IMR-90 (cell line): ENCODE measurements at regions not wholly inside any gene's neighbourhood (a gene's known extent, or its start where the extent isn't known, plus 50 kb on each side); places are given as distances from the start of the nearest gene placed in this dataset.

Experiments used
- ATAC-seq: fragments of 200-7000 bp; cut with Tn5 transposase; 2 replicates; pipeline ENCODE4 v1.9.1; 2020; ENCODE audit warnings: low read depth, mild to moderate bottlenecking, moderate library complexity
- BruUV-seq: library from RNA; stranded (reverse); fragments of 400-500 nt; replicated peaks from 2 replicates; lab custom pipeline; 2021; lab: Mats Ljungman, UMichigan
- CTCF ChIA-PET: fragments of 300-600 bp; formaldehyde crosslinking; extraction: SDS; loops from one replicate; lab custom pipeline; 2021; ENCODE audit warnings: antibody characterized with exemption; lab: Yijun Ruan, JAX
- POLR2A ChIA-PET: fragments of 300-600 bp; sonication (Branson Sonifier 250); formaldehyde crosslinking; loops from one replicate; lab custom pipeline; 2022; ENCODE audit warnings: antibody characterized with exemption; ENCODE audit not compliant: unreplicated experiment; lab: Charles Lee
- DNase-seq: peaks from one replicate; pipeline ENCODE4 v3.0.0; 2013
- H2AFZ ChIP-seq: replicated peaks from 2 replicates; pipeline ENCODE3; 2013; ENCODE audit warnings: low read length, mild to moderate bottlenecking; ENCODE audit not compliant: poor library complexity
- H2AK5ac ChIP-seq: 2 replicates; pipeline ENCODE4 v1.6.1; 2013; ENCODE audit warnings: low read depth, low read length, inconsistent platforms
- H2AK9ac ChIP-seq: replicated peaks from 2 replicates; pipeline ENCODE3; 2013; ENCODE audit warnings: mild to moderate bottlenecking, low read depth, low read length, moderate library complexity; ENCODE audit not compliant: poor library complexity
- H2BK120ac ChIP-seq: 2 replicates; pipeline ENCODE4 v1.6.1; 2013; ENCODE audit warnings: low read depth, low read length, inconsistent platforms
- H2BK15ac ChIP-seq: 3 replicates; pipeline ENCODE4 v1.6.1; 2013; ENCODE audit warnings: low read depth, low read length, inconsistent platforms
- H2BK20ac ChIP-seq: 2 replicates; pipeline ENCODE4 v1.6.1; 2013; ENCODE audit warnings: low read depth, mild to moderate bottlenecking, inconsistent platforms, low read length, moderate library complexity
- H2BK5ac ChIP-seq: 2 replicates; pipeline ENCODE4 v1.6.1; 2013; ENCODE audit warnings: mild to moderate bottlenecking, low read depth, low read length, inconsistent platforms; ENCODE audit not compliant: poor library complexity, severe bottlenecking
- H3K14ac ChIP-seq: replicated peaks from 2 replicates; pipeline ENCODE4 v1.6.1; 2013; ENCODE audit warnings: low read depth, low read length, inconsistent platforms
- H3K18ac ChIP-seq: 2 replicates; pipeline ENCODE4 v1.6.1; 2013; ENCODE audit warnings: low read depth, low read length, control low read depth
- H3K23ac ChIP-seq: 2 replicates; pipeline ENCODE4 v1.6.1; 2013; ENCODE audit warnings: low read depth, low read length, inconsistent platforms
- H3K27ac ChIP-seq: 2 replicates; pipeline ENCODE4 v1.5.1; 2013; ENCODE audit warnings: mild to moderate bottlenecking, control low read depth, low read length; ENCODE audit not compliant: insufficient read depth
- H3K27me3 ChIP-seq: 2 replicates; pipeline ENCODE4 v1.6.1; 2013; ENCODE audit warnings: low read length; ENCODE audit not compliant: control insufficient read depth, insufficient read depth
- H3K36me3 ChIP-seq: 2 replicates; pipeline ENCODE4 v1.6.1; 2013; ENCODE audit warnings: low read length, mixed read lengths; ENCODE audit not compliant: control insufficient read depth, insufficient read depth
- H3K4ac ChIP-seq: 2 replicates; pipeline ENCODE4 v1.6.1; 2013; ENCODE audit warnings: low read depth, low read length, inconsistent platforms
- H3K4me1 ChIP-seq: 2 replicates; pipeline ENCODE4 v1.6.1; 2013; ENCODE audit warnings: low read length, mixed read lengths; ENCODE audit not compliant: control insufficient read depth, insufficient read depth
- H3K4me2 ChIP-seq: 2 replicates; pipeline ENCODE4 v1.6.1; 2013; ENCODE audit warnings: low read depth, mild to moderate bottlenecking, control low read depth, low read length, moderate library complexity
- H3K4me3 ChIP-seq: 2 replicates; pipeline ENCODE4 v1.5.1; 2013; ENCODE audit warnings: low read depth, mild to moderate bottlenecking, control low read depth, low read length, moderate library complexity; ENCODE audit not compliant: insufficient read depth
- H3K56ac ChIP-seq: 2 replicates; pipeline ENCODE4 v1.6.1; 2013; ENCODE audit warnings: low read length, inconsistent platforms; ENCODE audit not compliant: insufficient read depth; ENCODE audit errors: extremely low read depth
- H3K79me1 ChIP-seq, 2 experiments: 2 replicates each; pipeline ENCODE4 v1.6.1; 2013; ENCODE audit warnings: low read length in 2 of 2, inconsistent platforms in 1 of 2, low read depth in 1 of 2
- H3K9ac ChIP-seq: 2 replicates; pipeline ENCODE4 v1.6.1; 2013; ENCODE audit warnings: low read depth, low read length, control low read depth
- H3K9me1 ChIP-seq: 2 replicates; pipeline ENCODE4 v1.6.1; 2013; ENCODE audit warnings: low read length, inconsistent platforms; ENCODE audit not compliant: insufficient read depth
- H3K9me3 ChIP-seq: 2 replicates; pipeline ENCODE4 v1.6.1; 2013; ENCODE audit warnings: low read length; ENCODE audit not compliant: control insufficient read depth, insufficient read depth
- H4K20me1 ChIP-seq: 2 replicates; pipeline ENCODE4 v1.6.1; 2013; ENCODE audit warnings: low read length, inconsistent platforms; ENCODE audit not compliant: insufficient read depth
- H4K5ac ChIP-seq: 2 replicates; pipeline ENCODE4 v1.6.1; 2013; ENCODE audit warnings: mild to moderate bottlenecking, low read depth, low read length, control low read depth
- H4K8ac ChIP-seq, 2 experiments: 2 replicates each; pipeline ENCODE4 v1.6.1; 2013; ENCODE audit warnings: low read depth in 2 of 2, low read length in 2 of 2, control low read depth in 1 of 2, inconsistent platforms in 1 of 2
- H4K91ac ChIP-seq: 2 replicates; pipeline ENCODE4 v1.6.1; 2013; ENCODE audit warnings: low read depth, low read length, inconsistent platforms; ENCODE audit not compliant: insufficient read depth
- BHLHE40 ChIP-seq: fragments of 150-350 bp; IDR thresholded peaks from 2 replicates; pipeline ENCODE4 v1.6.1; 2016; ENCODE audit warnings: mild to moderate bottlenecking, low read depth, low read length
- CEBPB ChIP-seq: IDR thresholded peaks from 2 replicates; pipeline ENCODE4 v1.6.1; 2012; ENCODE audit warnings: low read depth, low read length, improper control_type of control experiment
- CHD1 ChIP-seq: IDR thresholded peaks from 2 replicates; pipeline ENCODE4 v1.6.1; 2012; ENCODE audit warnings: low read depth, low read length, improper control_type of control experiment
- CTCF ChIP-seq: conservative IDR thresholded peaks from 2 replicates; pipeline ENCODE4 v1.5.1; 2012; ENCODE audit warnings: mild to moderate bottlenecking, low read depth, low read length, improper control_type of control experiment
- FOS ChIP-seq: fragments of 150-350 bp; IDR thresholded peaks from 2 replicates; pipeline ENCODE4 v1.6.1; 2016; ENCODE audit warnings: low read depth, low read length
- MAFK ChIP-seq: IDR thresholded peaks from 2 replicates; pipeline ENCODE4 v1.6.1; 2012; ENCODE audit warnings: low read depth, low read length, improper control_type of control experiment
- MAZ ChIP-seq: IDR thresholded peaks from 2 replicates; pipeline ENCODE4 v1.6.1; 2012; ENCODE audit warnings: low read depth, mild to moderate bottlenecking, low read length, improper control_type of control experiment, moderate library complexity, borderline replicate concordance
- MXI1 ChIP-seq: IDR thresholded peaks from 2 replicates; pipeline ENCODE4 v1.6.1; 2012; ENCODE audit warnings: low read depth, mild to moderate bottlenecking, low read length, moderate library complexity, borderline replicate concordance
- NFE2L2 ChIP-seq: fragments of 150-350 bp; IDR thresholded peaks from 2 replicates; pipeline ENCODE4 v1.6.1; 2016; ENCODE audit warnings: low read depth, mild to moderate bottlenecking, low read length
- POLR2A ChIP-seq: IDR thresholded peaks from 2 replicates; pipeline ENCODE4 v1.6.1; 2012; ENCODE audit warnings: mild to moderate bottlenecking, low read depth, low read length
- RAD21 ChIP-seq: IDR thresholded peaks from 2 replicates; pipeline ENCODE4 v1.6.1; 2012; ENCODE audit warnings: low read length, improper control_type of control experiment
- RCOR1 ChIP-seq: IDR thresholded peaks from 2 replicates; pipeline ENCODE4 v1.6.1; 2012; ENCODE audit warnings: mild to moderate bottlenecking, low read length, improper control_type of control experiment; ENCODE audit not compliant: insufficient replicate concordance
- RFX5 ChIP-seq: IDR thresholded peaks from 2 replicates; pipeline ENCODE4 v1.8.0; 2012; ENCODE audit warnings: low read depth, mild to moderate bottlenecking, low read length, moderate library complexity
- SMC3 ChIP-seq: fragments of 150-350 bp; IDR thresholded peaks from 2 replicates; pipeline ENCODE4 v1.6.1; 2016; ENCODE audit warnings: low read depth, mild to moderate bottlenecking, antibody characterized with exemption, low read length, moderate library complexity
- USF2 ChIP-seq: fragments of 150-350 bp; IDR thresholded peaks from 2 replicates; pipeline ENCODE4 v1.6.1; 2017; ENCODE audit warnings: mild to moderate bottlenecking, antibody characterized with exemption, low read length, low read depth
- WGBS, 2 experiments: methylation state at CpG; one replicate each; pipeline versions ENCODE4 v1.1.5 to v1.1.7; 2013; ENCODE audit warnings: missing lambda C conversion rate in 2 of 2; ENCODE audit not compliant: insufficient read length in 1 of 2; ENCODE audit errors: extremely low coverage in 2 of 2; 5-methylcytosine and 5-hydroxymethylcytosine counted together
- dilution Hi-C: fragments of 300-500 bp; cut with HindIII; formaldehyde crosslinking; loops from one replicate; pipeline ENCODE4 v1.14.3; 2018; ENCODE audit warnings: low sequenced_read_pairs; ENCODE audit not compliant: unreplicated experiment
- in situ Hi-C: fragments of 300-500 bp; cut with MboI; formaldehyde crosslinking; loops from 3 replicates; pipeline ENCODE4 v1.14.3; 2019; ENCODE audit warnings: low sequenced_read_pairs, inconsistent platforms, mixed read lengths
- intact Hi-C: fragments of 100-400 bp; cut with micrococcal nuclease; formaldehyde crosslinking; loops from 2 replicates; pipeline ENCODE4 v1.10.0; 2022
- TF ChIP-seq, protein P1 (sequence below): fragments of 150-350 bp; IDR thresholded peaks from 2 replicates; pipeline ENCODE4 v1.6.1; 2016; ENCODE audit warnings: low read depth, mild to moderate bottlenecking, low read length, moderate library complexity, borderline replicate concordance

DNA sequence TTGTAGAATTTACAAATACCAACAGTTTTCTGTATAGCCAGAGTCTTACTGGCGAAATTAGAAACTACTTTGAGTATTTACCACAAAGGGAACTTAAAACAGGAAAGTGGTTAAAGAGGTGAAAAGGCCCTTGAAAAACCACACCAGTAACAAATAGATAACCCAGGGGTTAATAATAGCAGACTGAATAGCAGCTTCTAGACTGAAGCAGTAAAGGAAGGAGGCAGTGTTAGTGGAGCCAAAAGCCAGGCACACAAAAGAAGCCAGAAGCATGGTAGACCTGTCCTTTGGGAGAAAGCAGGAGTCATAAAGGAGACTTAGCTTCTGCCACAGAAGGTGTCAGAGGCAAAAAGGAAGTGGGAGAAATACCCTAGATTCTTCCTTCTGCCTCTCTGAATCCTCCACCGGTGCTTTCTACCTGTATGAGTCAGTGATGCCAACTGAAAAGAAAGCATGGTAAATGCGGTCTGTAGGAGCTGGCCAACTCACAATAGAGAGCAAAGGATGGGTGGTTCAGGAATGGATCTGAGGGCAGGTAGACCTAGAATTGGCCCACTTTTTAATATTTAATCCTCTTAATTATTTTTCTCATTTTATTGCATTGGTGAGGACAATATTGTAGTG lies 97.3 kb downstream of the ARL6IP6 start:
- CTCF ChIA-PET = no interaction called here
- dilution Hi-C loops = no loop called here

More for the DNA sequence above, 97.3 kb downstream of the ARL6IP6 start:
- intact Hi-C loops = no loop called here
- H3K79me1 ChIP-seq = no peaks in the 10 kb centered on the region
- no peaks in the 10 kb centered on the region for H3K9me1 ChIP-seq
- H3K4ac ChIP-seq = no peak overlapping the region
- H3K9me3 ChIP-seq = 0 out of 2 replicates have a peak, but pooled peaks cover 2% of the 10 kb centered on the region
- H3K27ac ChIP-seq = no peak overlapping the region
- no peaks in the 10 kb centered on the region for H3K4me1 ChIP-seq
- H3K36me3 ChIP-seq = no peaks in the 10 kb centered on the region
- no peak overlapping the region for H4K8ac ChIP-seq
- no peak overlapping the region for H3K4me2 ChIP-seq
- no peaks in the 10 kb centered on the region; the same call in 1 of the 2 replicates for H3K27me3 ChIP-seq
- no peak overlapping the region for H2AFZ ChIP-seq
- no CpG with 5 or more reads among the region's 3 CpGs for WGBS, 2 experiments
- POLR2A ChIA-PET = no interaction called here
- no peak overlapping the region for H2BK15ac ChIP-seq
- no peak overlapping the region for H3K9ac ChIP-seq
- no peak overlapping the region for H4K91ac ChIP-seq
- no peak overlapping the region for H2AK9ac ChIP-seq
- no peak overlapping the region for H3K23ac ChIP-seq
- in situ Hi-C loops = no loop called here
- H2BK20ac ChIP-seq = no peak overlapping the region
- DNase-seq = no peak
- H3K14ac ChIP-seq = no peak overlapping the region
- no TSS peak for BruUV-seq
- H3K4me3 ChIP-seq = no peak overlapping the region
- H3K18ac ChIP-seq = no peak overlapping the region
- H2BK5ac ChIP-seq = no peak overlapping the region
- no peak overlapping the region for H3K56ac ChIP-seq
- H2BK120ac ChIP-seq = no peak overlapping the region
- H2AK5ac ChIP-seq = no peak overlapping the region
- no peaks in the 10 kb centered on the region for H4K20me1 ChIP-seq
- H4K5ac ChIP-seq = no peak overlapping the region
- TF ChIP-seq CTCF (no peak), SMC3 (no peak), CEBPB (no peak), RAD21 (no peak), MAFK (no peak), CHD1 (no peak), MXI1 (no peak), MAZ (no peak), BHLHE40 (no peak), FOS (no peak), POLR2A (no peak), NFE2L2 (no peak), RCOR1 (no peak), RFX5 (no peak), USF2 (no peak)
- TF ChIP-seq, protein P1, sequence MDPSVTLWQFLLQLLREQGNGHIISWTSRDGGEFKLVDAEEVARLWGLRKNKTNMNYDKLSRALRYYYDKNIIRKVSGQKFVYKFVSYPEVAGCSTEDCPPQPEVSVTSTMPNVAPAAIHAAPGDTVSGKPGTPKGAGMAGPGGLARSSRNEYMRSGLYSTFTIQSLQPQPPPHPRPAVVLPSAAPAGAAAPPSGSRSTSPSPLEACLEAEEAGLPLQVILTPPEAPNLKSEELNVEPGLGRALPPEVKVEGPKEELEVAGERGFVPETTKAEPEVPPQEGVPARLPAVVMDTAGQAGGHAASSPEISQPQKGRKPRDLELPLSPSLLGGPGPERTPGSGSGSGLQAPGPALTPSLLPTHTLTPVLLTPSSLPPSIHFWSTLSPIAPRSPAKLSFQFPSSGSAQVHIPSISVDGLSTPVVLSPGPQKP = no peak
- ATAC-seq = no peak
